ENCODE measurements at regions not wholly inside any gene's neighbourhood (a gene's known extent, or its start where the extent isn't known, plus 50 kb on each side); places are given as distances from the start of the nearest gene placed in this dataset.

DNA sequence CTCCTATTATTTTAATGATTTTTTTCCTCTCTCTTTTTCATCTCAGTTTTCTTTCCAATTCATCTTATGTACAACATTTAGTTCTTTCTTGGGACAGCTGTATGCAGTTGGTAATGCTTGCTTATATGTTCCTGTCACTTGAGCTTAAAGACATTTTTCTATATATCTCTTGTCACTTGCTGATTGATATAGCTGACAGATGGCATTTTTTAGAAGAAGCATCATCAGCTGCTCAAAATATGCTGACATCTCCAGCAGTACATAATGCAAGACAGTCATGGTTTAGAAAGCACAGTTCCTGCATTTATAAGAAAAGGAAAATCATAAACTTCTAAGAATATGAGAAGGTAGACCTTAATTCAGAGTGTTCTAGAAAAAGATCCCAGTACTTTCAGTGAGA is 56.5 kb downstream of the DCAF8L1 start:
- H3K4me3 ChIP-seq (ENCODE audit: low read depth in 1 of 3, low read length in 3 of 3), result no peak overlapping the region
- H3K4me1 ChIP-seq (ENCODE audit: control insufficient read depth in 3 of 3, insufficient read depth in 2 of 3, low read depth in 1 of 3, low read length in 2 of 3), result no peaks in the 10 kb centered on the region
- no peak overlapping the region for H3K27ac ChIP-seq (ENCODE audit: low read depth in 1 of 3, low read length in 2 of 3)
- no peaks in the 10 kb centered on the region for H3K27me3 ChIP-seq (ENCODE audit: control insufficient read depth in 3 of 3, insufficient read depth in 3 of 3, low read length in 3 of 3)
- no peaks in the 10 kb centered on the region for H3K36me3 ChIP-seq (ENCODE audit: control insufficient read depth in 3 of 3, insufficient read depth in 2 of 3, low read depth in 1 of 3, low read length in 3 of 3)
- no peak for DNase-seq
- FAIRE-seq, result no peak
- no peaks in the 10 kb centered on the region for H3K9me3 ChIP-seq (ENCODE audit: control insufficient read depth in 2 of 2, insufficient read depth in 1 of 2, low read depth in 1 of 2, low read length in 1 of 2)

DNA sequence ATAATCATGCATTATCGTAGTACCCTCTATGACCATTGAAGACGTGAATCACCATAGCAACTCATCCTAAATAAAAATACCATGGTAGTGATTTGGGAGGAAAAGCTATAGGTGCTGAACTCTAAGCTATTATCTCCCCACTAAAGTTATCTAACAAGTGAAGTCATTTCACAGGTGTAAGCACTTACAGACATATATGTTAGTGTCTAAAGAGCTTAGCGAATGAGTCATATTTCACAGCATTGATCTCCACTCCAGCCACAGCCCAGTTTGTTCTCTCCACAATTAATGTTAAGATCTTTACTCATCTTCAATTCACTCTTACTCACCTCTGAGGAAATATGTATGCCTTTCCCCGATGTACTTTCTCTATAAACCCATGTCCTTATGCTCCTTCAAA is 57.0 kb downstream of the DCAF8L1 start:
- no peaks in the 10 kb centered on the region for H3K36me3 ChIP-seq (ENCODE audit: control insufficient read depth in 3 of 3, insufficient read depth in 2 of 3, low read depth in 1 of 3, low read length in 3 of 3)
- FAIRE-seq (no peak), DNase-seq (no peak)
- H3K9me3 ChIP-seq (ENCODE audit: control insufficient read depth in 2 of 2, insufficient read depth in 1 of 2, low read depth in 1 of 2, low read length in 1 of 2), result no peaks in the 10 kb centered on the region
- H3K4me1 ChIP-seq (ENCODE audit: control insufficient read depth in 3 of 3, insufficient read depth in 2 of 3, low read depth in 1 of 3, low read length in 2 of 3), result no peaks in the 10 kb centered on the region
- H3K27me3 ChIP-seq (ENCODE audit: control insufficient read depth in 3 of 3, insufficient read depth in 3 of 3, low read length in 3 of 3), result no peaks in the 10 kb centered on the region
- H3K27ac ChIP-seq (ENCODE audit: low read depth in 1 of 3, low read length in 2 of 3), result no peak overlapping the region
- 77 to 90% (median 83%) methylated on average over 4 of the region's 4 CpGs for WGBS, 3 donors
- H3K4me3 ChIP-seq (ENCODE audit: low read depth in 1 of 3, low read length in 3 of 3), result no peak overlapping the region

DNA sequence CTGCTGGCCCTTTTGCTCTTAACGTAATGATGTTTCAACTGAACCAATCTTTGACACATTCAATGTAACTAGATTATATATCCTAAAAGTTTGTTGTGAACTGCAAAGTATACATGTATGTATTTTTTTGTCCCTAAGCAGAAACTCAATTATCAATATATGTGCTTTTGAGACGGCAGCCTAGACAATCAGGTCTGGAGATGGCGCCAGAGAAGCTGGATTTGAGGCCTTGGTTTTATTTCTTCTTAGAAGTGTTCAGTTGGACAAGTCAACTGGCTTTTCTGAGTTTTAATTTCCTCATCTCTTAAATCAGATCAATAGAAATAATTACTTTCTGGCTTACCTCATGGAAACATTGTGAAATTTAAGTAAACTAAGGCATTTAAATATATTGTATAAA is 62.5 kb downstream of the DCAF8L1 start:
- Histone ChIP-seq H3K9me3 (ENCODE audit: control insufficient read depth in 2 of 2, insufficient read depth in 1 of 2, low read depth in 1 of 2, low read length in 1 of 2) (no peaks in the 10 kb centered on the region), H3K4me1 (ENCODE audit: control insufficient read depth in 3 of 3, insufficient read depth in 2 of 3, low read depth in 1 of 3, low read length in 2 of 3) (no peaks in the 10 kb centered on the region), H3K4me3 (ENCODE audit: low read depth in 1 of 3, low read length in 3 of 3) (no peak overlapping the region), H3K36me3 (ENCODE audit: control insufficient read depth in 3 of 3, insufficient read depth in 2 of 3, low read depth in 1 of 3, low read length in 3 of 3) (no peaks in the 10 kb centered on the region), H3K27me3 (ENCODE audit: control insufficient read depth in 3 of 3, insufficient read depth in 3 of 3, low read length in 3 of 3) (no peaks in the 10 kb centered on the region), H3K27ac (ENCODE audit: low read depth in 1 of 3, low read length in 2 of 3) (no peak overlapping the region)
- DNase-seq (peak; percentile 28 to 40), FAIRE-seq (no peak)
- whole genome bisulfite sequencing, 3 donors, result 38 to 69% (median 43%) methylated on average over 3 of the region's 3 CpGs

DNA sequence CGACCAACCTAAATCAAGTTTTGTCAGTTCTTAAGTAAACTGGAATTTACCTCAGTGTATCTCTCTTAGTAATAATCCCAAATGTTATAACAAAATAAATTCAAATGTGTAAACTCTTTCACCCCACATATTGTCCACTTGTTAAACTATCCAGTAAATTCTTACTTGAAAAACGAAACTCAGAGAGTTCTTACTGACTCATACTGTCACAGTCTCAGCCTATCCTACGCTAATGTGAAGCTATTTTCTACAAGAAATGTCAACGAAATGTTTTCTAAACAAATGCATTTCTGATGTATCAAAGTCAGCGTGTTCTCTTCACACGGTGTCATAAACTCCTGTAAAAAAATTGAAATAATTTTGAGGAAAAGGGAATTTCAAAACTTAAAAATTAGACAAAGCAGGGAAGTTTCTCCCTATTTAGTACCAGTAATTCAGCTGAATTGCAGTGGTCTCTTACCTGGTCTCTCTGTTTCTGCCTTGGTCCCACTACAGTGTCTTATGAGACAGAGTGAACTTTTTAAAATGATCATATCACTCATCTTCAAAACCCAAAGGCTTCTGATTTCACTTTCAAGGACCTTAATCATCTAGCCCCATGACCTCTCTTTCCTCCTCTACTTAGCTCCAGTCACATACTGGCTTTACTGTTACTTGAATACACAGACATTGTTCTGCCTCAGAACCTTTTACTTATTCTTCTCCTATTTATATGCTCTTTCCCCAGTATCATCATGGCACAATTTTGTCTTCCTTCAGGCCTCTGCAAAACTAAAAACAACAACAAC is 63.3 kb downstream of the DCAF8L1 start:
- no peak overlapping the region for H3K4me3 ChIP-seq (ENCODE audit: low read depth in 1 of 3, low read length in 3 of 3)
- no peaks in the 10 kb centered on the region for H3K36me3 ChIP-seq (ENCODE audit: control insufficient read depth in 3 of 3, insufficient read depth in 2 of 3, low read depth in 1 of 3, low read length in 3 of 3)
- DNase-seq (no peak), FAIRE-seq (no peak)
- 66 to 81% (median 79%) methylated on average over 6 of the region's 6 CpGs for WGBS, 3 donors
- no peak overlapping the region for H3K27ac ChIP-seq (ENCODE audit: low read depth in 1 of 3, low read length in 2 of 3)
- no peaks in the 10 kb centered on the region for H3K4me1 ChIP-seq (ENCODE audit: control insufficient read depth in 3 of 3, insufficient read depth in 2 of 3, low read depth in 1 of 3, low read length in 2 of 3)
- H3K9me3 ChIP-seq (ENCODE audit: control insufficient read depth in 2 of 2, insufficient read depth in 1 of 2, low read depth in 1 of 2, low read length in 1 of 2), result no peaks in the 10 kb centered on the region
- no peaks in the 10 kb centered on the region for H3K27me3 ChIP-seq (ENCODE audit: control insufficient read depth in 3 of 3, insufficient read depth in 3 of 3, low read length in 3 of 3)

- Histone ChIP-seq H3K27ac (ENCODE audit: low read depth in 1 of 3, low read length in 2 of 3) (no peak overlapping the region), H3K36me3 (ENCODE audit: control insufficient read depth in 3 of 3, insufficient read depth in 2 of 3, low read depth in 1 of 3, low read length in 3 of 3) (no peaks in the 10 kb centered on the region), H3K4me1 (ENCODE audit: control insufficient read depth in 3 of 3, insufficient read depth in 2 of 3, low read depth in 1 of 3, low read length in 2 of 3) (no peaks in the 10 kb centered on the region), H3K4me3 (ENCODE audit: low read depth in 1 of 3, low read length in 3 of 3) (no peak overlapping the region), H3K9me3 (ENCODE audit: control insufficient read depth in 2 of 2, insufficient read depth in 1 of 2, low read depth in 1 of 2, low read length in 1 of 2) (no peaks in the 10 kb centered on the region), H3K27me3 (ENCODE audit: control insufficient read depth in 3 of 3, insufficient read depth in 3 of 3, low read length in 3 of 3) (no peaks in the 10 kb centered on the region)
- FAIRE-seq, result no peak
- DNase-seq, result peak in 1 of 2 donors; percentile 19
- WGBS, 3 donors, result 20 to 24% (median 24%) methylated on average over 3 of the region's 3 CpGs
These were observed 65.6 kb downstream of the DCAF8L1 start for GRCh38 chrX:27915617-27916016.

DNA sequence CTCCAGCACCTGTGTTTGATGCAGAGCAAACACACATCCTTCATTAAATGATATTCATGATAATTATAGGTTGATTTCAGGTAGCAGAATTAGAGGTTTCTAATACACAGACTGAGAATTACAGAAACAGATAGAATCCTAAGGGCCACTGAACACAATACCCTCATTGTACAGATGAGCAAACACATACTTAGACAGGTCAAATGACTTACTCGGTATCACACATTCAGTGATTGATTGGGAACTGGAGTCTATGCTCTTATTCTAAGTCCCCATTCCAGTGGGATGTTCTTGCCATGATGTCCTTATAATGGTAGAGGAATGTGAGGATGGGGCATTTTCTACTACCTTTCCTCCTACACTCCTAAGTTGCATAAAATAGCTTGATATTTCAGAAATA is 70.8 kb downstream of the DCAF8L1 start:
- FAIRE-seq (no peak), DNase-seq (no peak)
- no peaks in the 10 kb centered on the region for H3K27me3 ChIP-seq (ENCODE audit: control insufficient read depth in 3 of 3, insufficient read depth in 3 of 3, low read length in 3 of 3)
- no peaks in the 10 kb centered on the region for H3K4me1 ChIP-seq (ENCODE audit: control insufficient read depth in 3 of 3, insufficient read depth in 2 of 3, low read depth in 1 of 3, low read length in 2 of 3)
- H3K27ac ChIP-seq (ENCODE audit: low read depth in 1 of 3, low read length in 2 of 3), result no peak overlapping the region
- H3K4me3 ChIP-seq (ENCODE audit: low read depth in 1 of 3, low read length in 3 of 3), result no peak overlapping the region
- WGBS, 3 donors, result 22 to 79% (median 32%) methylated on average over 1 of the region's 1 CpG
- H3K9me3 ChIP-seq (ENCODE audit: control insufficient read depth in 2 of 2, insufficient read depth in 1 of 2, low read depth in 1 of 2, low read length in 1 of 2), result no peaks in the 10 kb centered on the region
- no peaks in the 10 kb centered on the region for H3K36me3 ChIP-seq (ENCODE audit: control insufficient read depth in 3 of 3, insufficient read depth in 2 of 3, low read depth in 1 of 3, low read length in 3 of 3)

GRCh38 chrX:27903960-27904359 is 77.3 kb downstream of the DCAF8L1 start:
- Histone ChIP-seq H3K4me3 (ENCODE audit: low read depth in 1 of 3, low read length in 3 of 3) (no peak overlapping the region), H3K36me3 (ENCODE audit: control insufficient read depth in 3 of 3, insufficient read depth in 2 of 3, low read depth in 1 of 3, low read length in 3 of 3) (no peaks in the 10 kb centered on the region), H3K9me3 (ENCODE audit: control insufficient read depth in 2 of 2, insufficient read depth in 1 of 2, low read depth in 1 of 2, low read length in 1 of 2) (no peaks in the 10 kb centered on the region), H3K27me3 (ENCODE audit: control insufficient read depth in 3 of 3, insufficient read depth in 3 of 3, low read length in 3 of 3) (no peaks in the 10 kb centered on the region), H3K4me1 (ENCODE audit: control insufficient read depth in 3 of 3, insufficient read depth in 2 of 3, low read depth in 1 of 3, low read length in 2 of 3) (no peaks in the 10 kb centered on the region), H3K27ac (ENCODE audit: low read depth in 1 of 3, low read length in 2 of 3) (no peak overlapping the region)
- FAIRE-seq, result no peak
- 83 to 94% (median 85%) methylated on average over 2 of the region's 2 CpGs for WGBS, 3 donors
- DNase-seq, result no peak

DNA sequence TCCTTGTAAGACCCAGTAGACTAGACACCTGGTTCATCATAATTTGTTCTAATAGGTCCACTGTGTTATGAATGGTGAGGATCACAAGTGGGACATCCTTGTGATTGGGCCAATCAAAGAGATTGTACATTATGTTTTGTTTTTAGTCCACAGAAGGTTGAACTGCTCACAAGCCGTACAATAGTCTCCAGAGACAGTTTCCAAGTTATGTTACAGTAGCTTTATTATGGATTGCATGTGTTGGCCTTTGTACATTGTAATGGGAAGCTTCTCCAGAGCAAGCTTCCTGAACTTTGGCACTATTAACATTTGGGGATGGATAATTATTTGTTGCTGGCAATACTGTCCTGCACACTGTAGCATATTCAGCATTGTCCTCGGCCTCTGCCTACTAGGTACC is 86.1 kb downstream of the MAGEB10 start:
- no peak overlapping the region for H3K4me3 ChIP-seq (ENCODE audit: low read depth in 1 of 3, low read length in 3 of 3)
- no peaks in the 10 kb centered on the region for H3K9me3 ChIP-seq (ENCODE audit: control insufficient read depth in 2 of 2, insufficient read depth in 1 of 2, low read depth in 1 of 2, low read length in 1 of 2)
- H3K4me1 ChIP-seq (ENCODE audit: control insufficient read depth in 3 of 3, insufficient read depth in 2 of 3, low read depth in 1 of 3, low read length in 2 of 3), result no peaks in the 10 kb centered on the region
- no peaks in the 10 kb centered on the region for H3K36me3 ChIP-seq (ENCODE audit: control insufficient read depth in 3 of 3, insufficient read depth in 2 of 3, low read depth in 1 of 3, low read length in 3 of 3)
- DNase-seq, result peak in 1 of 2 donors; percentile 5
- no peaks in the 10 kb centered on the region for H3K27me3 ChIP-seq (ENCODE audit: control insufficient read depth in 3 of 3, insufficient read depth in 3 of 3, low read length in 3 of 3)
- no peak for FAIRE-seq
- WGBS, 3 donors, result 29 to 69% (median 43%) methylated on average over 2 of the region's 2 CpGs
- H3K27ac ChIP-seq (ENCODE audit: low read depth in 1 of 3, low read length in 2 of 3), result no peak overlapping the region

DNA sequence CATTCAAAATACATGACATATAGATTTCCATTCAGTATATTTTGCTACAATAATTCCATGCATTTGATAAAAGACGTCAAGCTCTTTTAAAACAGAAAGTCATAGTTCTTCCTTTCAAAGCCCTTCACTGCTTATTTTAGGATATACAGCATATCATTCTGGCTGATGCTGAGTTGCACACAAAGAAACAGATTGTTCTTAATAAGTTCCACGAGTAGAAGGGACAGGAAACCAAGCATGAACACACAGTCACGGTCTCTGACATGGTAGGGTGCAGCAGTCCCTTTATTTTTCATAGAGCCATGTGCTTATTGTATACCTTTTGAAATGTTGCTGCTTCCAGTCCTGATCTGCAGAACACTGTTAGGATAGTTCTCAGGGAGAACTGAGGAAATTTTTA is 85.4 kb downstream of the MAGEB10 start:
- WGBS, 3 donors, result 52 to 73% (median 65%) methylated on average over 3 of the region's 3 CpGs
- no peaks in the 10 kb centered on the region for H3K27me3 ChIP-seq (ENCODE audit: control insufficient read depth in 3 of 3, insufficient read depth in 3 of 3, low read length in 3 of 3)
- no peak for FAIRE-seq
- no peak overlapping the region for H3K4me3 ChIP-seq (ENCODE audit: low read depth in 1 of 3, low read length in 3 of 3)
- no peak for DNase-seq
- no peaks in the 10 kb centered on the region for H3K9me3 ChIP-seq (ENCODE audit: control insufficient read depth in 2 of 2, insufficient read depth in 1 of 2, low read depth in 1 of 2, low read length in 1 of 2)
- no peak overlapping the region for H3K27ac ChIP-seq (ENCODE audit: low read depth in 1 of 3, low read length in 2 of 3)
- H3K4me1 ChIP-seq (ENCODE audit: control insufficient read depth in 3 of 3, insufficient read depth in 2 of 3, low read depth in 1 of 3, low read length in 2 of 3), result no peaks in the 10 kb centered on the region
- no peaks in the 10 kb centered on the region for H3K36me3 ChIP-seq (ENCODE audit: control insufficient read depth in 3 of 3, insufficient read depth in 2 of 3, low read depth in 1 of 3, low read length in 3 of 3)

All from small intestine (tissue), 7 donors.